ENCODE measurements at regions not wholly inside any gene's neighbourhood (a gene's known extent, or its start where the extent isn't known, plus 50 kb on each side); places are given as distances from the start of the nearest gene placed in this dataset.

DNA sequence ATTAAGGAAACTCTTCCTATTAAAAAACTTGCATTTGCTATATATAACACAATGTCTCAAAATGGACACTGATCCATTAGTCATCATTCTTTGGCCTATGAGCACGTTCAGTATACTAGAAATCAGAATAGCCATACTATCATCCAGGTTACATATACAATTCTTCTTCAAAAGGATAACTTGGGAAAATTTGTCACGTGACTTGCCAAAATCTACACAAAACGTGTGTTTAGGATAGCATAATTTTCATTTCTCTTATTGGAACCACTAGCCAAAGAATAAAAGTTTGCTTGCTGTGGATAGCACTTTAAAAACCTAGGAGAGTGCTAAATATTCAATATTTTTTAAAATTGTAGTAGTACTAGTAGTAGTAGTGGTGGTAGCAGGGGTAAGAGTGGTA is 714.3 kb upstream of the FOXG1 start:
- no peak for DNase-seq

DNA sequence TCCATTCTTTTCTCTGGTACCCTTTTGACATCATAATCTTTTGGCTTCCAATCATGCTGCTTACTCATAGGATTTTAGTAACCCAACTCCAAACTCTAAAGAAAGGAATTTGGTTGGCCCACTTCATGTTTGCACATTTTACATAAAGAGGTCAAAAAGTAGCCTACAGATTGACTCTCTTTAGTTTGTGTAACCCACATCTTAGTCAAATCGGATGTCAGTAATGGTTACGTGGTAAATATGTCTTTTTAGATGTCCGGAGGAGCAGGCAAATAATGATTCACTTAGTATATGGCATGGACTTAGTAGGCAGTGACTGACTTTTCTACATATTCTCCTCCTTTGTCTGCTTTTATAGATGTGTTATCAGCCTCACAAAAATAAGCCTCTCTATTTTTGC is 711.6 kb upstream of the FOXG1 start:
- no peak for DNase-seq

DNA sequence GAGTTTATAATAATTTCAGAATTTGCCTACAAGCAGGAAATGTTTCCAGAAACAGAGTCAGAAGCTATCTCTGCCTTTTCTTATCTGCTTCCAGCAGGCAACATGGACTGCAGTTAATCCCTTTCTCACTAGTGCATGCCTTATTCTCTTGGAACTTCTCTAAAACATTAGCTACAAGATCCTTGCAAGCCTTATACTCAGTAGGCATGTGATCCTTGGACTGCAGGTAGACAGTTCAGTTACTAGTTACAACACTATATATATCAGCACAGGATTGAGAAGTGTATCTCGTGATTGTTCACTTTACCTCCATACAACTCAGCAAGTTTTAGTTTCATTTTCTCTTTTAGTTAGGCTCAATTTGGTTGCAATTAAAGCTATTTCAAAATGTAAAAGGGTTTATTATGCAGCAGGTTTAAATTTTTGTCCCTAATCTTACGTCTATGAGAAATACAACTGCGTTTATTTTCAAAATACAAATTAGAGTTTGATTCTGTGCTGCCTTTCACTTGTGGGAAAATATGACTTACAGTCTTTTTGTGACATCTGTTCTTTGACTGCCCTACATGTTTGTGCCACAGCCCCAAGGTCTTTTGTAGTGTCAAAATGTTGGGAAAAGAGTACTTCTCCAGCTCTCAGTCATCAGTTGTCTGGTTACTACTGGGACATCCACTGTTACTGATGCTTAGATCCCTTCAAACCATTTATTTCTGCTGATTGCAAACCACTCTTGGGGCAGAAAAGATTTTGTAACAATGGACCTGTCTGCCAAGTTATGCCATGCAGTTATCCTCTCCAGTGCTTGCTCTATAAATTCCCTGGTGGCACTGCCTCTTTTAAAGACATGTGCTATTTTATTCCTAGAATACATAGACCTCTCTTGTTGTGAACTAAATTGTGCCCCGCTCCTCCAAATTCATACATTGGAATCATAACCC is 709.0 kb upstream of the FOXG1 start:
- DNase-seq, result peak; percentile 22

DNA sequence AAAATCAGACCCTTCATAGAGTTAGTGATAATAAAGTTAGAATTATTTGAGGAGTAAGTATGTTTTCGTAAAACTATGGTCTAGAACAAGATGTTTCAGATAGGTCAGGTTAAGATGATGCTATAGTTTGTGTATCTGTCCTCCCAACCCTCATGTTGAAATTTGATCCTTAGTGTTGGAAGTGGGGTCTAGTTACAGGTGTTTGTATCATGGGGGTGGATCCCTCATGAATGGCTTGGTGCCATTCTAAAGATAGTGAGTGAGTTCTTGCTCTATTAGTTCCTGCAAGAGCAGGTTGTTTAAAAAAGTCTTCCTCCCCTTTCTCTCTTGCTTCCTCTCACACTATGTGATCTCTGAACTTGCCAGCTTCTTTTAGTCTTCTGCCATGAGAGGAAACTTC is 707.3 kb upstream of the FOXG1 start:
- DNase-seq, result no peak

DNA sequence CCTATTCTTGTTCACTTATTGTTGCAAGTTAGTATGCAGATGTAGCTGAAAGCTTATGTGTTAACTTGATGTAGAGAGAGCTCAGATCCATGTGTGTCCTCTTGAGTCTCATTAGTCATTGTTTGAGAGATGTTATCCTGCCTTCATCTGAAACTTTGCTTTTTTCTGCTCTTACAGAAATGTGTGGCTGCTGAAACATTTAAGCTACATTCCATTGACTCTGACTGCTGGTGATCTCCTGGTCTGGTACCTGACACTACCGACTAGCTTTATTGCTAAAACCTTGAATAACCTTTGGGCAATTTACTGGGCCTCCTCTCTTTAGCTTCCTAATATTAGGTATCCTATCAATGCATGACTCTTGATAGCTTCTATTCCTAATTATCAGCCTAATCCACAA is 705.6 kb upstream of the FOXG1 start:
- no peak for DNase-seq

DNA sequence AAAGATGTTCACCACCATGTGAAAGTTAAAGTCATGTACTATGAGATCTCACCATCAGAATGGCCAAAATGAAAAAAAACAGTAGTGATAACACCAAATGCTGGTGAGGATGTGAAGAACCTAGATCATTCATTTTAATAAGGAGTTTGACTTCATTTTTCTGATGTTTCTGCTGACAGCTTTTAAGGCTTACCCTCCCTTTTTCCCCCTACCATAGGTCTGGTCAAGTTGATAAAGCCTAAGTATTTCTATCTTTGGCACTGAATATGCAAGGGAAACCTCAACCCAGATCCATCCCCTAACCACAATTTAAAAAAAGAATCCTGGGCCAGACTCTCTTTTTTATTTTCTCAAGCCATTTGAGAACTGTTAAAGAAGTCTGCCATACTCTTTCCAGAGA is 689.6 kb upstream of the FOXG1 start:
- no peak for DNase-seq

DNA sequence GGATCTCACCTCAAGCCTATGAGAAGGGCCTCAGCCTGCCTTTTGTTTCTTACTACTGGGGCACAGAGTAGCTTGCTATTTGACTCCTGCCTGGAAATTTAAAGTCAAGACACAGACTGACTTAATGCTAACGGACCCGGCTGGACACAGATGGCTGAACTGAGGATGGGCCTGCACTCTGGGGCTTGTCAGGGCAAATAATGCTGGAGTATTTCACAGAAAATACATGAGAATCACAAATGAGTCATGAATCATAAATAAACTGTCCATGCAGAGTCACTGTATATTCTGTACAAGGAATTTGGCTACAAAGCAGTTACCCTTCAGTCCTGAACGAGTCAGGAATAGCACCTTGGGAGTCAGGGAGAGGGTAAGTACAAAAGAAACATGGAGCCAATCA is 683.2 kb upstream of the FOXG1 start:
- DNase-seq, result no peak

DNA sequence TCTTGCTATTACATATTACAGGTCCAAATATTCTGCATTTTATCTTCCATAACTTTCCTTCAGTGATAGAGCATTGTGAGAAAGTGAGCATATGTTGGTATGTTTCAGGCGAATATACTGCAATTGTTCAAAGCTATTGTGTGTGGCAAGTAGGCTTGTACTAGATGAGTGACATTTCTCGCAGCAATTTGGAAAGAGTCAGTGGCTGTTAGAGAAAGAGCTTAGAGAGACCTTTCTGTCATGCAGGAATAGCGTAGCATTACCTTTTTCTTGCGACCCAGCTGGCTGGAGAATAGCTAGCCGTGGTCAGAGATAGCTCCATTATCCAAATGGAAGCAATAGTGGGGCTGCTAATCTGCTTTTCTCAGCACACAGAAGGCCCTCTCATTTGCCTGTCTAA is 678.5 kb upstream of the FOXG1 start:
- DNase-seq, result no peak

DNA sequence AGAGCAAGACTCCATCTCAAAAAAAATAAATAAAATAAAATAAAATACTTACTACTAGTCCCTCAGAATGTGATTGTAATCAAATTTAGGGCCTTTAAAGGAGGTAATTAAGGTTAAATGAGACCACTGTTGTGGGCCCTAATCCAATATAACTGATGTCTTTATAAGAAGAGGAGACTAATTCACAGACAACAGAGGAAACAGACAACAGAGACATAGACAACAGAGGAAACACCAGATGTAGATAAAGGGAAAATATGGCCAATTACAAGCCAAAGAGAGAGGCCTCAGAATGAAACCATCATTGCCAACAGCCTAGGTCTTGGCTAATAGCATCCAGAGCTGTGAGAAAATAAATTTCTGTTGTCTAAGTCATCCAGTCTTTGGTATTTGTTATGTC is 669.0 kb upstream of the FOXG1 start:
- DNase-seq, result no peak

DNA sequence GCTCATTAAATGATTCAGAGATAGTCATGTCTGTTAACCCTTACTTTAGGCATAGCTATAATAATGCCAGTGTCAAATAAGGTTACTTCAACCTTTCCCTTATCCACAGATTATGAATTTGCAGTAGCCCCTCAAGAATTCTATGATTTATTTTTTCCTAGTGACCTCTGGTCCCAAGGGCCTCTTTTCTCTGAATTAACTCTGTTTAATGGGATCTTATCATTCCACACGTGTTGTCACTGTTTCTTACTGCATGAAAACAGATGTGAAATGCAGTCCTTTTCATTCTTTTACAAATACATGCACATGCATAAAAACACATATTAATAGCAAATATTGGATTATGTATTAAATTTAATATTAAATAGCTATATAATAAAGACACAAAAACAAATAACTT is 667.7 kb upstream of the FOXG1 start:
- DNase-seq, result no peak

DNA sequence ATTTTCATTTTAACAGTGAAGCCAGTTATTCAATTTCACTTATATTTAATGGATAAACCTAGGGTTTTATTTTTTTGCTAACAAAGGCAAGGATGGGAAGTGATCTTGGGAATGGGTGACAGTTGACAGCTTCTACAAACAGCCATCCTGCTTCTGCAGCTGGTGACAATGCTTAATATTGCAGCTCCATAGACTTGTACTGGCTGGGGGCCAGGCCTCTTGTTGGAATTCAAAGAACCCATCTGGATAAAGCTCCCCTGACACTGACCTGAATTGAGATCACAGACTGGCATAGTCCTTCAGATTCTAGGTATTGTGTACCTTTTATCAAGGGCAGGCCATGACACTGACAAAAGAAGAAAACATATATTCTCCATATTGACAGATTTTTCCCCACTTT is 664.6 kb upstream of the FOXG1 start:
- DNase-seq, result peak; percentile 99

DNA sequence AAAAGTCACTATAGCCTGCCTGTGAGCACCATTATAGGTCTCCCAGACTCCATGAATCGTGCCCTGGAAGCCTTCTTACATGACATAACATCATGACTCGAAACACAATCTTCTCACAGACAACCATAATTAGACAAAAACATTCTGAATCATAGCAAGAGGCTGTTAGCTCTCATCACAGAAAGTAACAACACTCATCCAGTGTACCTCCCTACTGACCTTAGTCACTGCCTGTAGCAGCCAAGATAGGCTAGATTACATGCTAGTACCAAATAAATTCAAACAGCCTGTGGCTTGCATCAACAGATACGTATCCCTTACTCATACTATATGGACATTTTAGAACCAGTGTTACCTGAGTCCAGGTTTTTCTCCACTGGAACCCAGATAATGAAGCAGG is 663.8 kb upstream of the FOXG1 start:
- peak; percentile 63 for DNase-seq

DNA sequence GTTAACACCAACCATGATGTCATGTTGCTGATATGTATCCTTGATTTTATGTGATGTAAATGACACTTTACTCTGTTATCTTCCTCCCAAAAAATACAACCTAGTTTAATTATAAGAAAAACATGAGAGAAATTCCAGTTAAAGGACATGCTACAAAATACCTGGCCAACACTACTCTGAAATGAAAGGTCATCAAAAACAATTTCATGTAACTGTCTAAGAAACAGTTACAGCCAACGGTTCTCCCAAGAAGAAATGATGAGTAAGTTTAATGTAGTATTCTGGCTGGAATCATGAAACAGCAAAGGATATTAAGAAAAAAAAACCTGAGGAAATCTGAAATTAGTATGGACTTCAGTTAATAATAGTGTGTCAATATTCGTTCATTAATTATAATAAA is 653.3 kb upstream of the FOXG1 start:
- no peak for DNase-seq

DNA sequence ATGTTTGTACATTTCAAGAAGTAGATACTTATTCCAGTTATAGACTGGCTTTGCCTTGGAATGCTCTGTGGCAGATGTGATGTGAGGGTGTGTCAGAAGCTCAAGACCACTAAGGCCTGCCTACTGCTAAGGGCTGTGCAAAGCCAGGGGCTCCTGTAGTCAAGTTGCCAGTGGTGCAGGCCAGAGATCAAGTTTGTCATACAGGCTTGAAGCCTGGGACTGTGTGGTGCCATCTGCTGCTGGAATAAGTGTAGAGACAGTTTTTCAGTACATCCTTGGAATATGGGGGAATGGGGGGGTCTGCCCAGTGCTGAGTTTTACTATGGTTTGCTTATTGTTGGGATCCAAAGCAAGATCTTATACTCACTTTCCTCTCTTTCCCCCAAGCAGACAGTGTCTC is 649.9 kb upstream of the FOXG1 start:
- no peak for DNase-seq

DNA sequence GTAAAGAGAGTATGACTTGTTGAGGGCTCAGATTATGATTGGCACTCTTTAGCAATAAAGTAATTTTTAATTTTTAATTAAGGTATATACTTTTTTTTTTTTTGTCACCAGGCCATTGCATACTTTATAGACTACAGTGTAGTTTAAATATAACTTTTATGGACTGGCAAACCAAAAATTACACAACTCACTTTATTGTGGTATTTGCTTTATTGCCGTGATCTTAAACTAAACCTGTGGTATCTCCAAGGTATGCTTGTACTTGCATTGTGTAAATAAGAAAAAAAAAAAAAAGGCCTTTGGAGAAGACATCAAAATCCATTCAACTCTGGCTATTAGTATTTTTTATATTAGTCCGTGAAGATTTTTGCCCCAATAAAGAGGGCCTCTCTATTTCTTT is 646.7 kb upstream of the FOXG1 start:
- DNase-seq, result no peak

DNA sequence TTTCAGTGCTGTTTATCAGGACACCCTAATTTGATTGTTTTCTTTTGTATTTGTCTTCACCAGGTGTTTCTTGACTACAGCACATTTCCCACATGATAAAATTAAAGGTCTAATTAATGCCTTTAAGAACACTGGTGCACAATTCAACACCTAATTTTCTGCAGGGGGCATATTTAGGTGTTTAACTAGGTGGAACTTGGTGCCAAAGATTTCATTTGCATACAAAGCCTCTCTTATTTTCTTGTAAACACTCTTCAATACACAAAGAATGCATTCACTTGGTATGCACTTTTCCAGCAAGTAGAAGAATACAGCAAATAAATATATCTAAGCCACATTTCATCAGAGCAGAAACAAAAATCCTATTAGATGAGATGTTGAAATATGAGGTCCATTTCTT is 646.2 kb upstream of the FOXG1 start:
- no peak for DNase-seq

DNA sequence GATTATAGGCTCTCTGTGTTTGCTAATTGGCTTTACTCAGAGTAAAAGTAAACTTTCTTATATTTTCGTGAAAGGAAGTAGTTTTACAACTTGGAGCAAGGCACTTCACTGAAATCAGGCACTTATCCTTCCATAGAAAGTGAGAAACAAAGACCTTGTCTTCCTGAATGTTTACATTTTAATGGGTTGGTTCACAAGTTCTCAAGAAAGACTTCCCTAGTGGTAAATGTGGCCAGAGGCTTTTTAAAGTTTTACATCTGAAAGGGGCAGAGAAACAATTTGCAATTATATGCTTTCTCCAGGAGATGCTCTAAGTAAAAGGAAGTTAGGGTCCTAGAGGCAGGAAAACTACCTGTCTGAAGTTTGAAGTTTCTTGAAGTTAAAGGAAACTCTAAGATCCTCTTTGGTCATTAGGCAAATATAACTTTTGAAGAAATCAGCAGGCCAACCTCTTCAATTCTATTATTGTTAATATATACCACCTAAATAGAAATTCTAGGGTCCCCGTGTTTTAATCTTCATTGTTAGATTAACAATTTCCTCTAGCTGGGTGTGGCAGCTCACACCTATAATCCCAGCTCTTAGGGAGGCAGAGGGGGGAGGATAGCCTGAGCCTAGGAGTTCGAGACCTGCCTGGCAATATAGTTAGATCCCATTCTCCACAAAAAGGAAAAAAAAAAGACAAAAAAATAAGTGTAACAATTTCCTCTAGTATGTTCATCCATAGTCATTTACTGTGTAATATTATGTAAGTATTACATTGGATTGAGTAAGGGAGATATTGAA is 644.9 kb upstream of the FOXG1 start:
- no peak for DNase-seq

DNA sequence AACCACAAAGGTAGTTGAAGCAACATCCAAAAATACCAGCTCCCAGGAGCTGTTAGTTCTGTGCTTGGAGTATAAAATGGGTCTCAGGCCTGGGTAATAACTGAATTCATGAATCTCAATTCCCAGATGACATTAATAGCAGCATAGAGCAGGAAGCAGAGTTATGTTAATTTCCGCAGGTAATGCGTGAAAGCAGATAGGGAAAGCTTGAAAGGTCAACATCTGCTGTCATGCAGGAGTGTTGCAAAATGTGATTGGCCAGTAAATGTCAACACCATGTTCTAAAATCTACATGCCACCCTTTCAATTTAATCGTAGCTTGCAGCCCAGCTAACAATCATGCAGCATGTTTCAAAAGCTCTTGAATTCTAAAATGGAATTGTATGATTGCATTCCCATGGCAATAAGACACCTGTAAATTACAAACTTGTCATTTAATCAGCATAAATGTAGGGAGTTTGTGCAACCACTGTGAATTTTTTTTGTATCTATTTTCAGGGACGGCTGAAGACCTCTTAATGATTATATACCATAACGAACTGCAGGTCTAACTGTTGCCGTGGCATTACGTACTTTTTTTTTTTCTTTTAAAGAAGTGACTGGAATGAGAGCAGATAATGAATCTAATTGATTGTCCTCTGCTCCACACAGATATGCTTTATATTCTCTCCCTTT is 635.8 kb upstream of the FOXG1 start:
- DNase-seq, result peak; percentile 54

DNA sequence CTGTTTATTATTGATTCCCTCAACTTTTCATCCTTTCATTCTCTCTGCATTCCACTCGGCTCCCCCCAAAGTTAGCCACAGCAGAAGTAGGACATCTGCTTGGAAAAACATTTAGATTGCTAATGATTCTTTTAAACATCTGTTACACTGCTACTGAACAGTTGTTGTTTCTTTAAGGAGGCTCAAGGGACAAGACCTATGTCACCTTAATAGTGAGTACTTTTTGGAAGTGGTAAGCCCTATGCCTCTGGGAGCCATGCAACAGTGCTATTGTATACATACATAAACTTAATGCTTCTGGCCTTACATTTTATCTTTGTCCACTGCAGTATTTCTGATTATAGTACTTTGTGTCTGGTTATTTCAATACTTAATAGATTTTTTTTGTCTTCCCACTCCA is 628.2 kb upstream of the FOXG1 start:
- DNase-seq, result no peak

DNA sequence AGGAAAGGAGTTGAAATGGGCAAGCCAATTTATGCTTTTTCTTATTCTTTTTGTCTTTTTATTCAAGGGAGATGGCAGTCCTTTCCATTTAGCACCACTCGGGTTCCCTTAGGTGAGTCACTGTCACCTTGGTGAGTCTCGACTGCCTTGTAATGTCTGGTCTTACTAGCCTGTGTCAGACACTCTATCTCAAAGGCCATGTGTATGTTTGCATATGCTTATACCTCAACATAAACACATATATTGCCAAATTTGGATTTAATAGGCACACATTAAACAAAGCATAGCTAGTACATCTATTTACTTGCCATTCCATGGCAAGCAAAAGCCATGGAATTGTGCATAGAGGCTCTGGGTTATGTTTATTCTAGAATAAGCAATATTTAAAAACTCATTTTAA is 624.9 kb upstream of the FOXG1 start:
- DNase-seq, result peak; percentile 56

DNA sequence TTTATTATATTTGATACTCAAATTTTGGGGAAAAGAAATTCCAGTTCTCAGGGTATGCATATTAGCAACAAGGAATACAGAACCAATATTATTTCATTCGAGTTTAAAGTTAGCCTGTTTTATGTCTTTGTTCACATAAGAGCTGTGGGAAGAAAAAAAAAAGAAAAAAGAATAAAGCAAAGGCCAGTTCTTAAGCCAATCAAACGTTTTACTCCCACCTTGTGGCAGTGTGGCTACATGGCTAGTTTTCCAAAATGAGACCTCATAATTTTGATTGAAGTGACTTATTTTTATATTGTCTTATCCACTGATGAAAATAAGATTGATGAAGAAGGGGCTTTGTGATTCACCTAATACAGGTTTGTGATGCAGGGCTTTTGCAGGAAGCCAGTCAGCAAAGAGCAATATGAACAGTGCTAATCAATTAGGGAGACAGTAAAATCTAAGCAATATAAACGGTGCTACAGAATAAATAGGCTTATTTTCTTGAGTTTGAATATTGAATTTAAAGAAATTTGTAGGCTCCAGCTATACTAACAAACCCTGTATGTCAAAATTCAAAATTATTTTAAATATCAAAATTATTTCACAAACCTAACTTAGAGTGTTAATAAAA is 624.1 kb upstream of the FOXG1 start:
- DNase-seq, result peak; percentile 91

DNA sequence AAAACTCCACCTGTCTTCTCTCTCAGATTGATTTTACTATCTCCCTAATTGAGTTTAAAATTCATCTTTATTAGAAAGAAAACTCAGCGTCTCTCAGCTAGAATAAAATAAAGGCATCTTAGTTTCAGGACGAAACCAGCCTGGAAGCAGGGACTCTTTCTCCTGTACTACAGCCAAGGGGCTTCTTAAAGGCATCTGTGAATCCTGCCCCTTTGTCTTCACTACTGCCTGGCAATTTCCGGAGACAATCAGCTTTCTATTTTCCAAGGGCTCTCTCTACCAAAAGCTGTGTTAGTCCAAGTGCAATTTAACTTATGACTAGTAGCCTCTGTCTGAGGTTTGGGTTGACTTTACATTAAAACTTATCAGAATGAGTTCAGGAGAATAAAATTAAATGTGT is 623.3 kb upstream of the FOXG1 start:
- DNase-seq, result peak; percentile 67

DNA sequence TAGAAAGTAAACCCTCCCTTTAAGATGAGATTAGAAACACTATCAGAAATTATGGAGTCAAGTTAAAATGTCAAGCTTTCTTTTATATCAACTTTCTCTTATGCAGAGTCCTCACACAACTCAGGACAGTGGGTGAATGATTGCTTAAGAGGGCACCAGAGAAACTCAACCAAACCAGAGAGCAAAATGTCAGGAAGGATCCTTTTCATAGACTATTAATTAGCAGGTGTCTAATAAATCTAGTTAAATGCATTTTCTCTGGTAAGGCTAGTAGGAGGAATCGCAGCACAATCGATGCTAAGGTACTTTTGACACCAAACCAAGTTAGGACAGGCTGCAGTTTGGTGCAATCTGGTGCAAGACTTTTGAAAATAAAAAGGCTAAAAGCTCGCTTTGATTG is 614.7 kb upstream of the FOXG1 start:
- no peak for DNase-seq
